ENCODE measurements at regions not wholly inside any gene's neighbourhood (a gene's known extent, or its start where the extent isn't known, plus 50 kb on each side); places are given as distances from the start of the nearest gene placed in this dataset.

- CTCF ChIA-PET = interaction anchor here (0.5 to 1.1 kb wide), 3 partner anchors 170 to 530 kb away, joined by 3 to 5 read pairs (median 3); no protein-coding TSS in a partner anchor
- Histone ChIP-seq H3K9me3 (ENCODE audit: control insufficient read depth, insufficient read depth, low read length) (no peaks in the 10 kb centered on the region), H3K27ac (ENCODE audit: low read depth, low read length) (no peak overlapping the region), H3K4me3 (ENCODE audit: low read depth, low read length) (no peak overlapping the region), H3K27me3 (ENCODE audit: control insufficient read depth, insufficient read depth, low read length) (peaks cover under 1% of the 10 kb centered on the region)
- POLR2A ChIA-PET = no interaction called here
- DNase-seq (ENCODE audit: low read depth, low spot score) = no peak
- TF ChIP-seq CTCF (IDR thresholded peaks at IDR 0.05; ENCODE audit: low read depth, low read length) = no peak
Observed at GRCh38 chr4:24657768-24658617, 73.6 kb upstream of the DHX15 start.

- no peak overlapping the region for H3K4me3 ChIP-seq (ENCODE audit: low read depth, low read length)
- H3K27me3 ChIP-seq (ENCODE audit: control insufficient read depth, insufficient read depth, low read length) = peaks cover 2% of the 10 kb centered on the region
- CTCF ChIA-PET = interaction anchor here (1.1 kb wide), 1 partner anchor 8 kb away, joined by 3 read pairs; no protein-coding TSS in a partner anchor
- no peak for DNase-seq (ENCODE audit: low read depth, low spot score)
- no peaks in the 10 kb centered on the region for H3K9me3 ChIP-seq (ENCODE audit: control insufficient read depth, insufficient read depth, low read length)
- TF ChIP-seq CTCF (IDR thresholded peaks at IDR 0.05; ENCODE audit: low read depth, low read length) = no peak
- POLR2A ChIA-PET = interaction anchor here (1.5 kb wide), 1 partner anchor 75 kb away, joined by 6 read pairs; the partner anchor contains the start of gene DHX15
- no peak overlapping the region for H3K27ac ChIP-seq (ENCODE audit: low read depth, low read length)
Observed at GRCh38 chr4:24659241-24659961, 75.0 kb upstream of the DHX15 start.

GRCh38 chr4:24662056-24662455 is 77.7 kb upstream of the DHX15 start:
- no peaks in the 10 kb centered on the region for H3K9me3 ChIP-seq (ENCODE audit: control insufficient read depth, insufficient read depth, low read length)
- POLR2A ChIA-PET = no interaction called here
- no peak for TF ChIP-seq CTCF (IDR thresholded peaks at IDR 0.05; ENCODE audit: low read depth, low read length)
- H3K4me3 ChIP-seq (ENCODE audit: low read depth, low read length) = no peak overlapping the region
- H3K27me3 ChIP-seq (ENCODE audit: control insufficient read depth, insufficient read depth, low read length) = peaks cover 11% of the 10 kb centered on the region
- no peak overlapping the region for H3K27ac ChIP-seq (ENCODE audit: low read depth, low read length)
- no peak for DNase-seq (ENCODE audit: low read depth, low spot score)
- CTCF ChIA-PET = no interaction called here

- TF ChIP-seq CTCF (IDR thresholded peaks at IDR 0.05; ENCODE audit: low read depth, low read length) = no peak
- ChIA-PET POLR2A (no interaction called here), CTCF (interaction anchor here (0.5 to 1.9 kb wide), 2 partner anchors 27 to 180 kb away, joined by 3 to 5 read pairs; no protein-coding TSS in a partner anchor)
- Histone ChIP-seq H3K27ac (ENCODE audit: low read depth, low read length) (no peak overlapping the region), H3K4me3 (ENCODE audit: low read depth, low read length) (no peak overlapping the region), H3K9me3 (ENCODE audit: control insufficient read depth, insufficient read depth, low read length) (no peaks in the 10 kb centered on the region), H3K27me3 (ENCODE audit: control insufficient read depth, insufficient read depth, low read length) (peaks cover 11% of the 10 kb centered on the region)
- DNase-seq (ENCODE audit: low read depth, low spot score) = no peak
Observed at GRCh38 chr4:24662542-24662941, 78.2 kb upstream of the DHX15 start.
